Coronary artery (tissue), 2 donors: ENCODE measurements at regions not wholly inside any gene's neighbourhood (a gene's known extent, or its start where the extent isn't known, plus 50 kb on each side); places are given as distances from the start of the nearest gene placed in this dataset.

Experiments
- DNase-seq: peaks from one replicate; pipeline ENCODE4 v3.0.0-alpha.2; 2017; ENCODE audit warnings: low spot score
- H3K27ac ChIP-seq, 2 donors: fragments of 200-600 bp; sonication (generic); one replicate each; pipeline ENCODE4 v1.5.1; 2016 to 2019
- H3K4me3 ChIP-seq: fragments of 200-600 bp; sonication (generic); 2 replicates; pipeline ENCODE4 v1.5.1; 2016; ENCODE audit warnings: mild to moderate bottlenecking, moderate library complexity
- CTCF ChIP-seq: fragments of 200-600 bp; sonication (generic); IDR thresholded peaks from one replicate; pipeline ENCODE4 v1.5.1; 2019; ENCODE audit warnings: antibody characterized with exemption

- no peak for TF ChIP-seq CTCF
These were observed 1400.0 kb upstream of the FLRT2 start for GRCh38 chr14:84129941-84130340.

GRCh38 chr14:84131924-84132323, 1398.0 kb upstream of the FLRT2 start:
- no peak for TF ChIP-seq CTCF
- Histone ChIP-seq H3K4me3 (no peak overlapping the region), H3K27ac (no peak overlapping the region)
- DNase-seq = no peak

More at GRCh38 chr14:84129941-84130340, 1400.0 kb upstream of the FLRT2 start:
- Histone ChIP-seq H3K27ac (no peak overlapping the region), H3K4me3 (no peak overlapping the region)
- DNase-seq = no peak

- TF ChIP-seq CTCF = no peak
These were observed 1385.8 kb upstream of the FLRT2 start for GRCh38 chr14:84144166-84144565.

GRCh38 chr14:84152452-84152851, 1377.5 kb upstream of the FLRT2 start:
- no peak for DNase-seq

More at GRCh38 chr14:84144166-84144565, 1385.8 kb upstream of the FLRT2 start:
- Histone ChIP-seq H3K4me3 (no peak overlapping the region), H3K27ac (no peak overlapping the region)
- DNase-seq = no peak

GRCh38 chr14:84162633-84163032, 1367.3 kb upstream of the FLRT2 start:
- Histone ChIP-seq H3K4me3 (no peak overlapping the region), H3K27ac (no peak overlapping the region)
- TF ChIP-seq CTCF = no peak
- DNase-seq = no peak

More at GRCh38 chr14:84152452-84152851, 1377.5 kb upstream of the FLRT2 start:
- Histone ChIP-seq H3K27ac (no peak overlapping the region), H3K4me3 (no peak overlapping the region)
- TF ChIP-seq CTCF = no peak

- Histone ChIP-seq H3K4me3 (no peak overlapping the region), H3K27ac (no peak overlapping the region)
- TF ChIP-seq CTCF = no peak
- no peak for DNase-seq
These were observed 1362.9 kb upstream of the FLRT2 start for GRCh38 chr14:84167026-84167425.

- no peak for TF ChIP-seq CTCF
- no peak for DNase-seq
- Histone ChIP-seq H3K27ac (no peak overlapping the region), H3K4me3 (no peak overlapping the region)
These were observed 1349.6 kb upstream of the FLRT2 start for GRCh38 chr14:84180336-84180735.
